ENCODE measurements at regions not wholly inside any gene's neighbourhood (a gene's known extent, or its start where the extent isn't known, plus 50 kb on each side); places are given as distances from the start of the nearest gene placed in this dataset.
A peak's percentile ranks its signal among the peaks of the same experiment; 100 is the strongest.

DNA sequence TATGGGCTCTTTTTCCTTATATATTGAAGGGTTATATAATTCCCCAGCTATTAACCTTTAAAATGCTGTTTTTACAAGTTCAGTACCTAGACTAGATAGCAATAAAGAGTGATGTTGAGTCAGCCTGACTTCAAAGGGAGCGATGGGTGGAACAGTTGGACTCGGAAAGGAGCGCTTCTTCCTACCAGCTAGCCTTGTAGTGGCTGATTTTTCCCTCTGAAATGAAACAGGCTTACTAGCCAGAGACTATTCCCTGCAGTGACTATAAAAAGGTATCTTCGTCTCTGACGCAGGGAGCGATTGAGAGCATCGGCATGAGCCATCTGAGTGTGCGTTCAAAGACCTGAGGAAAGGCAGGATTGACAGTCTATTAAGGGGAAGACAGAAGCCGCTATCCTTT is 66.0 kb upstream of the GRAMD1B start:
- no peak overlapping the region for H3K27ac ChIP-seq

DNA sequence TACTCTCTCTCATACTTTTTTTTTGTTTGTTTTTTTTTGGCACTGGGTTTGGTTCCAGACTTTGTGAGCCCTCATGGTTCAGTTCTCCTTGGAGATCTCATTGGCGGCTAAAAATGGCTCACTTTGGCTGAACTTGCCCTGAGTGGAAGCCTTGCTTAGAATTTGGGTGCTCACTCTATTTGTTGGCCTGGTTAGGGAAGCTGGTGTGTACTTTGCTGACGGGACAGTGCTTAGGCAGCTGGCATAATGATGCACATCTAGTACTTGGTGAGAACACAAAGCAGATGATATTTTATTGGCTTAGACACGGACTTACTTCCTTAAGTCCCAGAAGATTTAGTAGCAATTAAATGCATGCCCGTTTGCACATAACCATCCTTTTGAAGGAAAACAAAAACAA is 66.5 kb upstream of the GRAMD1B start:
- Histone ChIP-seq H3K4me3 (no peak overlapping the region), H3K27ac (no peak overlapping the region), H3K9ac (ENCODE audit: insufficient read length) (no peak overlapping the region), H3K36me3 (ENCODE audit: insufficient read depth, low read length) (no peaks in the 10 kb centered on the region), H3K9me3 (ENCODE audit: low read depth, low read length) (no peaks in the 10 kb centered on the region)
- DNase-seq (ENCODE audit: low read depth, low spot score): no peak
- no peak for TF ChIP-seq FOXP2 (optimal IDR thresholded peaks at IDR 0.05; ENCODE audit: control extremely low read depth, extremely low read length, insufficient read depth)
- TF ChIP-seq EZH2 (IDR thresholded peaks at IDR 0.05): no peak
- no peak for TF ChIP-seq POLR2AphosphoS5 (IDR thresholded peaks at IDR 0.05; ENCODE audit: borderline replicate concordance, low read depth, low read length)

More for the DNA sequence above, 66.0 kb upstream of the GRAMD1B start:
- Histone ChIP-seq H3K9me3 (ENCODE audit: low read depth, low read length) (no peaks in the 10 kb centered on the region), H3K9ac (ENCODE audit: insufficient read length) (no peak overlapping the region), H3K4me3 (no peak overlapping the region), H3K36me3 (ENCODE audit: insufficient read depth, low read length) (no peaks in the 10 kb centered on the region)
- TF ChIP-seq FOXP2 (optimal IDR thresholded peaks at IDR 0.05; ENCODE audit: control extremely low read depth, extremely low read length, insufficient read depth): no peak
- no peak for DNase-seq (ENCODE audit: low read depth, low spot score)

DNA sequence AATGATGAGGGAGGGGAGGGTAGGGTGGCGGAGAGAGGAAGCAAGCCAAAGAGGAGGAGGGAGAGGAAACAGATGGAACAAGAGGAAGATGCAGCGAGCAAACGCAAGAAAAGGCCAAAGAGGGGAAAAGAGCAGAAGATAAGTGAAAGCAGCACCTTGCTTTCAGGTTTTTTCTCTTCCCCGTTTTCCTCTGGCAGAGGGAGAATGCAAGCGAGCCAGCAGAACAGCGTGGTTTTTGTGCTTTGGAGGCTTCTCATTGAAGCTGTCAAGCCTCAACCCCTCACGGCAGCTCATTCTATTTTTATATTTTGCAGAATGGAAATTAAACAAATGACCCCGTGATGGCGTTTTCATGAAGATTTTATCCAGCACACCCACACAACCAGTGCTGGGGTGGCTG is 67.1 kb upstream of the GRAMD1B start:
- no peak overlapping the region for H3K9ac ChIP-seq (ENCODE audit: insufficient read length)
- TF ChIP-seq POLR2AphosphoS5 (IDR thresholded peaks at IDR 0.05; ENCODE audit: borderline replicate concordance, low read depth, low read length): no peak
- TF ChIP-seq FOXP2 (optimal IDR thresholded peaks at IDR 0.05; ENCODE audit: control extremely low read depth, extremely low read length, insufficient read depth): no peak
- no peaks in the 10 kb centered on the region for H3K36me3 ChIP-seq (ENCODE audit: insufficient read depth, low read length)
- DNase-seq (ENCODE audit: low read depth, low spot score): no peak
- H3K27ac ChIP-seq: no peak overlapping the region
- H3K4me3 ChIP-seq: no peak overlapping the region
- no peaks in the 10 kb centered on the region for H3K9me3 ChIP-seq (ENCODE audit: low read depth, low read length)

DNA sequence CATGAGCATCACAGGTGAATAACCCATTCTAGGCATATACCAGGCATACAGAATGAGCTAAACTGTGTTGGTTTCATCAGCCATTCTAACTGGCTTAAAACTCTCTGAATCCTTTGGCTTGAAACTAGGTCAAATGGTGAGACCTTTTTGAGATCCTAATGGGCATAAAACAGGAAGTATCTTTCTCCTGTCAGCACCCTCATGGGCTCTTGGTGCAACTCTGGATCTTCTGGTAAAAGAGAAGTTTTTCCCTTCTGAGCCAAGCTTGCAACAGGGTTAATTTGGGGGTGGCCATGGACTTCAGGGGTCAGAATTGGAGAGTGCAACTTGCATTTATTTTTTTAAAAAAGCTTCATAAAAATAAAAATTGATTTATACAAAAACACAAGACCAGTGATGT is 67.9 kb upstream of the GRAMD1B start:
- DNase-seq (ENCODE audit: low read depth, low spot score): no peak
- TF ChIP-seq EZH2 (IDR thresholded peaks at IDR 0.05): no peak
- no peak for TF ChIP-seq POLR2AphosphoS5 (IDR thresholded peaks at IDR 0.05; ENCODE audit: borderline replicate concordance, low read depth, low read length)
- TF ChIP-seq FOXP2 (optimal IDR thresholded peaks at IDR 0.05; ENCODE audit: control extremely low read depth, extremely low read length, insufficient read depth): no peak
- H3K4me3 ChIP-seq: no peak overlapping the region
- H3K27ac ChIP-seq: no peak overlapping the region
- H3K36me3 ChIP-seq (ENCODE audit: insufficient read depth, low read length): no peaks in the 10 kb centered on the region
- H3K9me3 ChIP-seq (ENCODE audit: low read depth, low read length): no peaks in the 10 kb centered on the region
- H3K9ac ChIP-seq (ENCODE audit: insufficient read length): no peak overlapping the region

GRCh38 chr11:123361110-123361509 is 69.0 kb upstream of the GRAMD1B start:
- H3K27ac ChIP-seq: no peak overlapping the region
- H3K36me3 ChIP-seq (ENCODE audit: insufficient read depth, low read length): no peaks in the 10 kb centered on the region
- DNase-seq (ENCODE audit: low read depth, low spot score): no peak
- TF ChIP-seq POLR2AphosphoS5 (IDR thresholded peaks at IDR 0.05; ENCODE audit: borderline replicate concordance, low read depth, low read length) (no peak), FOXP2 (optimal IDR thresholded peaks at IDR 0.05; ENCODE audit: control extremely low read depth, extremely low read length, insufficient read depth) (no peak), EZH2 (IDR thresholded peaks at IDR 0.05) (no peak)
- no peaks in the 10 kb centered on the region for H3K9me3 ChIP-seq (ENCODE audit: low read depth, low read length)
- no peak overlapping the region for H3K4me3 ChIP-seq
- H3K9ac ChIP-seq (ENCODE audit: insufficient read length): no peak overlapping the region

- H3K36me3 ChIP-seq (ENCODE audit: insufficient read depth, low read length): no peaks in the 10 kb centered on the region
- no peaks in the 10 kb centered on the region for H3K9me3 ChIP-seq (ENCODE audit: low read depth, low read length)
- H3K9ac ChIP-seq (ENCODE audit: insufficient read length): no peak overlapping the region
- TF ChIP-seq FOXP2 (optimal IDR thresholded peaks at IDR 0.05; ENCODE audit: control extremely low read depth, extremely low read length, insufficient read depth) (no peak), EZH2 (IDR thresholded peaks at IDR 0.05) (no peak), POLR2AphosphoS5 (IDR thresholded peaks at IDR 0.05; ENCODE audit: borderline replicate concordance, low read depth, low read length) (peak; percentile 18; the same call in 1 of the 2 replicates)
- no peak for DNase-seq (ENCODE audit: low read depth, low spot score)
- peak overlapping the region; percentile 25 for H3K4me3 ChIP-seq
- H3K27ac ChIP-seq: peak overlapping the region; percentile 39
These were observed 69.7 kb upstream of the GRAMD1B start for GRCh38 chr11:123360267-123360936.

- Histone ChIP-seq H3K9me3 (ENCODE audit: low read depth, low read length) (no peaks in the 10 kb centered on the region), H3K9ac (ENCODE audit: insufficient read length) (peak overlapping the region; percentile 70), H3K4me3 (peak overlapping the region; percentile 92), H3K27ac (no peak overlapping the region), H3K36me3 (ENCODE audit: insufficient read depth, low read length) (no peaks in the 10 kb centered on the region)
- TF ChIP-seq POLR2AphosphoS5 (IDR thresholded peaks at IDR 0.05; ENCODE audit: borderline replicate concordance, low read depth, low read length) (peak; percentile 52; the same call in 1 of the 2 replicates), FOXP2 (optimal IDR thresholded peaks at IDR 0.05; ENCODE audit: control extremely low read depth, extremely low read length, insufficient read depth) (no peak)
- no peak for DNase-seq (ENCODE audit: low read depth, low spot score)
These were observed 71.9 kb upstream of the GRAMD1B start for GRCh38 chr11:123357990-123358827.

GRCh38 chr11:123357353-123357989 is 72.6 kb upstream of the GRAMD1B start:
- H3K36me3 ChIP-seq (ENCODE audit: insufficient read depth, low read length): no peaks in the 10 kb centered on the region
- no peak for DNase-seq (ENCODE audit: low read depth, low spot score)
- peak overlapping the region; percentile 70 for H3K9ac ChIP-seq (ENCODE audit: insufficient read length)

More at GRCh38 chr11:123357353-123357989, 72.6 kb upstream of the GRAMD1B start:
- TF ChIP-seq EZH2 (IDR thresholded peaks at IDR 0.05): no peak
- TF ChIP-seq FOXP2 (optimal IDR thresholded peaks at IDR 0.05; ENCODE audit: control extremely low read depth, extremely low read length, insufficient read depth): no peak
- no peak for TF ChIP-seq POLR2AphosphoS5 (IDR thresholded peaks at IDR 0.05; ENCODE audit: borderline replicate concordance, low read depth, low read length)
- Histone ChIP-seq H3K9me3 (ENCODE audit: low read depth, low read length) (no peaks in the 10 kb centered on the region), H3K27ac (no peak overlapping the region), H3K4me3 (peak overlapping the region; percentile 92)

Measured in SK-N-MC (cell line).